ENCODE measurements at regions not wholly inside any gene's neighbourhood (a gene's known extent, or its start where the extent isn't known, plus 50 kb on each side); places are given as distances from the start of the nearest gene placed in this dataset.

DNA sequence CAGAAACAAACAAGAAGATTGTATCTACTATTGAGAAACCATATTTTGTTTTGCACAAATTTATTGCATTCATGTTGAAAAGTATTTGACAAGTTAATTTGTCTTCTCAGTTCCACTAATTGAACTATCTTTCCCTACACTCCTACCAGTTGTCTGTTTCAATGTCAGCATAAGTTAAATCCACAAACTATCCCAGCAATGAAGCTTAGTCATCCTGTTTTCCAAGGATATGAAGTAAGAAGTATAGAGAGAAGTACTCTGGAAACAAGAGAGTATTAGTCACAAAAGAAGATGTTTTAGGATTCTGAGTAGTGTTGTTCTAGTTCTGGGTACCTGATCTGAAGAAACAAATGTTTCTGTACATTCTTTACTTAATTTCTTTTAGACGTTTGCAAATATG, 261.6 kb upstream of the ZNF804A start:
- no peak overlapping the region for H3K4me3 ChIP-seq (ENCODE audit: low read depth, low read length)
- ChIA-PET POLR2A (no interaction called here), CTCF (no interaction called here)
- TF ChIP-seq, protein P1, sequence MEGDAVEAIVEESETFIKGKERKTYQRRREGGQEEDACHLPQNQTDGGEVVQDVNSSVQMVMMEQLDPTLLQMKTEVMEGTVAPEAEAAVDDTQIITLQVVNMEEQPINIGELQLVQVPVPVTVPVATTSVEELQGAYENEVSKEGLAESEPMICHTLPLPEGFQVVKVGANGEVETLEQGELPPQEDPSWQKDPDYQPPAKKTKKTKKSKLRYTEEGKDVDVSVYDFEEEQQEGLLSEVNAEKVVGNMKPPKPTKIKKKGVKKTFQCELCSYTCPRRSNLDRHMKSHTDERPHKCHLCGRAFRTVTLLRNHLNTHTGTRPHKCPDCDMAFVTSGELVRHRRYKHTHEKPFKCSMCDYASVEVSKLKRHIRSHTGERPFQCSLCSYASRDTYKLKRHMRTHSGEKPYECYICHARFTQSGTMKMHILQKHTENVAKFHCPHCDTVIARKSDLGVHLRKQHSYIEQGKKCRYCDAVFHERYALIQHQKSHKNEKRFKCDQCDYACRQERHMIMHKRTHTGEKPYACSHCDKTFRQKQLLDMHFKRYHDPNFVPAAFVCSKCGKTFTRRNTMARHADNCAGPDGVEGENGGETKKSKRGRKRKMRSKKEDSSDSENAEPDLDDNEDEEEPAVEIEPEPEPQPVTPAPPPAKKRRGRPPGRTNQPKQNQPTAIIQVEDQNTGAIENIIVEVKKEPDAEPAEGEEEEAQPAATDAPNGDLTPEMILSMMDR (IDR thresholded peaks at IDR 0.05; ENCODE audit: low read depth, low read length): no peak
- no peak for DNase-seq (ENCODE audit: low read depth, low spot score)
- no peaks in the 10 kb centered on the region for H3K9me3 ChIP-seq (ENCODE audit: control insufficient read depth, insufficient read depth, low read length)
- no peak overlapping the region for H3K27ac ChIP-seq (ENCODE audit: low read depth, low read length)
- no peaks in the 10 kb centered on the region for H3K27me3 ChIP-seq (ENCODE audit: control insufficient read depth, insufficient read depth, low read length)

DNA sequence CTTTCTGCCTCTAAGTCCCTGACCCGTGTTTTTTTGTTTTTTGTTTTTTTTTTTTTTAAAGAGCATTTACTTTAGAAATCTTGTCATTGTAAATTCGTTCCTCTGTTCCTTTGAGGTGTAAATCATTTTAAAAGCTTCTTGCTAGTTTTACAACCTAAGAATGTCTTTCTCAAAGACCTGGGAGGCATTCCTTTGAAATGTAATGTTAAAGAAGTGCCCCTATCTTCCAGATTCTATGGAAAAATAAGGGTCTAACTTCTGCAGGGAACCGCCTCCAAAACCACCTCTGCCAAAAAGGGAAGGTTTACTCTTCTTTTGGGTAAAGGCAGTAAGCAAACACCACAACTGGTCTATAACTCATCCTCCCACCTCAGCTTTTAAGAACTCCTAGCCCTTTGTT, 259.6 kb upstream of the ZNF804A start:
- TF ChIP-seq, protein P1 (IDR thresholded peaks at IDR 0.05; ENCODE audit: low read depth, low read length): no peak
- DNase-seq (ENCODE audit: low read depth, low spot score): no peak
- ChIA-PET POLR2A (interaction anchor here (0.7 kb wide), 1 partner anchor 607 kb away, joined by 3 read pairs; no protein-coding TSS in a partner anchor), CTCF (interaction anchor here (0.6 kb wide), 1 partner anchor 1023 kb away, joined by 3 read pairs; no protein-coding TSS in a partner anchor)
- no peak overlapping the region for H3K27ac ChIP-seq (ENCODE audit: low read depth, low read length)
- H3K27me3 ChIP-seq (ENCODE audit: control insufficient read depth, insufficient read depth, low read length): no peaks in the 10 kb centered on the region
- H3K4me3 ChIP-seq (ENCODE audit: low read depth, low read length): no peak overlapping the region
- no peaks in the 10 kb centered on the region for H3K9me3 ChIP-seq (ENCODE audit: control insufficient read depth, insufficient read depth, low read length)

DNA sequence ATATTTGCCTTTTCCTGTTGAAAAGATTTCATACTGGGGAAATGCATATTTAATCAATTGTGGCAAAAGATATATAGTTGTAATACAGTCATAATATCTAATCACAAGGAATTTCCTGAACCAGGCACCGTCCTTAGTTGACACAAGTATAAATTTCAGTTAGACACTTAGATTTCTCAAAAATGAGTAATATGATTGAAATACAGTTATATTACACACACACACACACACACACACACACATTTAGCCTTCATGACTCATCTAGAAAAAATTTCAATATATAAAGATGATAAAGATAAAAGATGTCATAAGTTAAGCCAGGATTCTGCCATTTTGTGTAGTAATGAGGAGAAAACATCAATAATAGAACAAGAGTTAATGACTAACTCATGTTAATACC, 258.4 kb upstream of the ZNF804A start:
- ChIA-PET POLR2A (no interaction called here), CTCF (no interaction called here)
- DNase-seq (ENCODE audit: low read depth, low spot score): no peak
- no peaks in the 10 kb centered on the region for H3K27me3 ChIP-seq (ENCODE audit: control insufficient read depth, insufficient read depth, low read length)
- H3K4me3 ChIP-seq (ENCODE audit: low read depth, low read length): no peak overlapping the region
- H3K9me3 ChIP-seq (ENCODE audit: control insufficient read depth, insufficient read depth, low read length): no peaks in the 10 kb centered on the region
- H3K27ac ChIP-seq (ENCODE audit: low read depth, low read length): no peak overlapping the region
- TF ChIP-seq, protein P1 (IDR thresholded peaks at IDR 0.05; ENCODE audit: low read depth, low read length): no peak

DNA sequence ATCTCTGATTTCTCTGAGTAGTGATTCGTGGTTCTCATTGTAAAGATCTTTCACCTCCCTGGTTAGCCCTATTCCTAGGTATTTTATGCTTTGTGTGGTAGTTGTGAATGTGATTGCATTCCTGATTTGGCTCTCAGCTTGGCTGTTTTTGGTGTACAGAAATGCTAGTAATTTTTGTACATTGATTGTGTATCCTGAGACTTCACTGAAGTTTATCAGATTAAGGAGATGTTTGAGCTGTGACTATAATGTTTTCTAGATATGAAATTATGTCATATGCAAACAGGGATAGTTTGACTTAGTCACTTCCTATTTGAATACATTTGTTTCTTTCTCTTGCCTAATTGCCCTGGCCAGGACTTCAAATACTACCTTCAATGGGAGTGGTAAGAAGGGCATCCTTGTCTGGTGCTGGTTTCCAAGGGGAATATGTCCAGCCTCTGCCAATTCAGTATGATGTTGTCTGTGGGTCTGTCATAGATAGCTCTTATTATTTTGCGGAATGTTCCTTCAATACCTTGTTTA, 251.9 kb upstream of the ZNF804A start:
- ChIA-PET CTCF (no interaction called here), POLR2A (no interaction called here)
- Histone ChIP-seq H3K27me3 (ENCODE audit: control insufficient read depth, insufficient read depth, low read length) (no peaks in the 10 kb centered on the region), H3K9me3 (ENCODE audit: control insufficient read depth, insufficient read depth, low read length) (no peaks in the 10 kb centered on the region), H3K27ac (ENCODE audit: low read depth, low read length) (no peak overlapping the region), H3K4me3 (ENCODE audit: low read depth, low read length) (no peak overlapping the region)
- TF ChIP-seq, protein P1 (IDR thresholded peaks at IDR 0.05; ENCODE audit: low read depth, low read length): no peak
- DNase-seq (ENCODE audit: low read depth, low spot score): no peak

DNA sequence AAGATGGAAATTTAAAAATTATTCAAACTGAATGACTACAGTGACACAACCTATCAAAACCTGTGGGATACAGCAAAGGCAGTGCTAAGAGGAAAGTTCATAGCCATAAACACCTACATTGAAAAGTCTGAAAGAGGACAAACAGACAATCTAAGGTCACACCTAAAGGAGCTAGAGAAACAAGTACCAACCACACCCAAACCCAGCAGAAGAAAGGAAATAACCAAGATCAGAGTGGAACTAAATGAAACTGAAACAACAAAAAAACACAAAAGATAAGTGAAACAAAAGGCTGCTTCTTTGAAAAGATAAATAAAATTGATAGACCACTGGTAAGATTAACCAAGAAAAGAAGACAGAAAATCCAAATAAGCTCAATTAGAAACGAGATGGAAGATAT, 247.2 kb upstream of the ZNF804A start:
- TF ChIP-seq, protein P1 (IDR thresholded peaks at IDR 0.05; ENCODE audit: low read depth, low read length): no peak
- no peak overlapping the region for H3K4me3 ChIP-seq (ENCODE audit: low read depth, low read length)
- CTCF ChIA-PET: no interaction called here
- no peak overlapping the region for H3K27ac ChIP-seq (ENCODE audit: low read depth, low read length)
- H3K27me3 ChIP-seq (ENCODE audit: control insufficient read depth, insufficient read depth, low read length): no peaks in the 10 kb centered on the region
- H3K9me3 ChIP-seq (ENCODE audit: control insufficient read depth, insufficient read depth, low read length): no peaks in the 10 kb centered on the region
- no peak for DNase-seq (ENCODE audit: low read depth, low spot score)
- POLR2A ChIA-PET: no interaction called here
